ENCODE measurements at regions not wholly inside any gene's neighbourhood (a gene's known extent, or its start where the extent isn't known, plus 50 kb on each side); places are given as distances from the start of the nearest gene placed in this dataset.

- Histone ChIP-seq H2BK12ac (ENCODE audit: low read depth, low read length) (no peak overlapping the region), H3K27ac (ENCODE audit: low read depth, low read length) (no peak overlapping the region), H4K8ac (ENCODE audit: extremely low read depth, insufficient read depth, low read length) (no peak overlapping the region), H3K23me2 (ENCODE audit: low read depth, low read length) (no peaks in the 10 kb centered on the region), H3K79me2 (ENCODE audit: control insufficient read depth in 1 of 2, insufficient read depth in 2 of 2, low read length in 2 of 2) (no peaks in the 10 kb centered on the region), H3K9me3 (ENCODE audit: insufficient read depth in 2 of 2, low read depth in 1 of 2, low read length in 1 of 2) (no peaks in the 10 kb centered on the region), H3K79me1 (ENCODE audit: low read depth, low read length) (no peaks in the 10 kb centered on the region), H3K27me3 (replicated peaks in 1 of 4; ENCODE audit: control insufficient read depth in 3 of 4, extremely low read depth in 1 of 4, insufficient read depth in 3 of 4, low read length in 3 of 4) (no peaks in the 10 kb centered on the region), H3K4ac (replicated peaks; ENCODE audit: insufficient read length, low read depth, low read length) (no peak overlapping the region), H3K36me3 (ENCODE audit: control insufficient read depth in 2 of 4, insufficient read depth in 4 of 4, low read length in 3 of 4) (no peaks in the 10 kb centered on the region), H2BK20ac (ENCODE audit: low read length) (no peak overlapping the region), H2AK5ac (ENCODE audit: low read depth, low read length) (no peak overlapping the region), H3K9ac (replicated peaks in 1 of 4; ENCODE audit: extremely low read depth in 1 of 4, low read depth in 3 of 4, low read length in 3 of 4) (no peak overlapping the region), H4K20me1 (replicated peaks in 1 of 2; ENCODE audit: control insufficient read depth in 1 of 2, insufficient read depth in 2 of 2, low read length in 2 of 2) (no peaks in the 10 kb centered on the region), H4K91ac (replicated peaks; ENCODE audit: insufficient read length, low read length) (no peak overlapping the region), H3K23ac (ENCODE audit: insufficient read length) (no peak overlapping the region), H3K4me3 (ENCODE audit: extremely low read depth in 1 of 4, insufficient read depth in 2 of 4, low read depth in 3 of 4, low read length in 4 of 4) (no peak overlapping the region), H2BK5ac (ENCODE audit: low read depth, low read length) (no peak overlapping the region), H2BK15ac (ENCODE audit: low read length) (no peak overlapping the region), H4K5ac (ENCODE audit: insufficient read length, low read depth, low read length) (no peak overlapping the region), H3K56ac (replicated peaks; ENCODE audit: insufficient read length, low read depth, low read length) (no peak overlapping the region), H3K14ac (ENCODE audit: insufficient read length) (no peak overlapping the region), H3K18ac (ENCODE audit: extremely low read depth, low read length) (no peak overlapping the region), H2AFZ (ENCODE audit: low read length) (no peak overlapping the region), H2BK120ac (replicated peaks; ENCODE audit: low read depth, low read length) (no peak overlapping the region), H3K4me2 (ENCODE audit: insufficient read depth in 1 of 2, low read depth in 2 of 2, low read length in 2 of 2) (no peak overlapping the region), H3K4me1 (replicated peaks in 1 of 4; ENCODE audit: control insufficient read depth in 3 of 4, insufficient read depth in 4 of 4, low read length in 3 of 4) (peaks cover 0 to 2% (median 2%) of the 10 kb centered on the region in 4 experiments; a peak in 3 of 7 replicates)
- TF ChIP-seq SUZ12 (IDR thresholded peaks at IDR 0.05; ENCODE audit: low read length) (no peak), SIRT6 (IDR thresholded peaks at IDR 0.05; ENCODE audit: low read length) (no peak), POU5F1 (IDR thresholded peaks at IDR 0.05; ENCODE audit: low read depth, low read length) (no peak), SRF (IDR thresholded peaks at IDR 0.05; ENCODE audit: low read depth, low read length) (no peak), ATF3 (IDR thresholded peaks at IDR 0.05; ENCODE audit: insufficient read depth, low read depth, low read length) (no peak), YY1 (IDR thresholded peaks at IDR 0.05; ENCODE audit: low read depth, low read length) (no peak), PHF8 (conservative IDR thresholded peaks at IDR 0.05; ENCODE audit: low read depth, low read length) (no peak), MAFK (IDR thresholded peaks at IDR 0.05; ENCODE audit: low read depth, low read length) (no peak), EP300 (IDR thresholded peaks at IDR 0.05; ENCODE audit: borderline replicate concordance in 1 of 2, low read depth in 2 of 2, low read length in 2 of 2) (no peak), ASH2L (IDR thresholded peaks at IDR 0.05; ENCODE audit: low read length) (no peak), GTF2F1 (IDR thresholded peaks at IDR 0.05; ENCODE audit: borderline replicate concordance, low read depth, low read length) (no peak)
- 85% methylated on average over 5 of the region's 5 CpGs; no CpG with 5 or more reads in 1 of the 2 experiments for WGBS, 2 experiments (ENCODE audit: extremely low coverage in 1 of 2, insufficient coverage in 1 of 2, insufficient read length in 1 of 2, insufficient replicate concordance in 2 of 2, low coverage in 1 of 2, low lambda C conversion rate in 2 of 2, missing lambda C conversion rate in 1 of 2)
- CTCF ChIA-PET (ENCODE audit: partially characterized antibody): interaction anchor here (1.2 to 1.4 kb wide), 2 partner anchors 162 to 484 kb away, joined by 3 read pairs; no protein-coding TSS in a partner anchor
- POLR2A ChIA-PET (ENCODE audit: partially characterized antibody): no interaction called here
- DNase-seq (ENCODE audit: low read depth in 1 of 2, low spot score in 2 of 2): no peak
- FAIRE-seq: no peak
Observed at GRCh38 chr18:39675906-39676305, 2110.3 kb upstream of the CELF4 start.

Data from H1 (cell line).